ENCODE measurements at regions not wholly inside any gene's neighbourhood (a gene's known extent, or its start where the extent isn't known, plus 50 kb on each side); places are given as distances from the start of the nearest gene placed in this dataset.

DNA sequence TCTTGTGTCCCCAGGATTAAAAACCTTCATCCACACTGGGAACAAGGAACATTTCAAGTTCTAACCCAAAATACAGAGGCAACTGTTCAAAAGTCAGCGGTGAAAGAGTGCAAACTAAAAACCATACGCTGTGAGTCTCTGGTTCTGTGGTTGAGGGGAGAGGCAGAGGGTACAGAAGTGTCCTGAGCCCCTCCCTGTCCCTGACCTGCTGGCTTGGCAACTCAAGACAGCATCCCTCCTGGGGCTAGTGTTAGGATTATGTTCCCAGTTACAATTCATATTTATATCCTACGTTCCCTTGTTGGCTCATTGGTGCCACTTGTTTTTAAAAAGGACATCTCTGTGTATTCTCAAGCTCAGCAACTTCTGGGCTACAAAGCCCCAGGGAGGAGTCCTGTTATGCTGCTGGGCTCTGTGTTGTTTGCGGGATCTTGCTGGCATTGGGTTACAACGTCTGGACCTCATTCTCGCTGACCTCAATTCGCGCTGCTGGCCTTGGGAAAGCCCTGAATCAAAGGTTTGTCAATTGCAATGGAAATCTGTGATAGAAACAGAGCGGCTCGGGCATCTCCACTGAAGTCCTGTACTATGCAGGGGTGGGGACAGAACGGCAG lies 420.8 kb downstream of the FUT8 start:
- no peak for DNase-seq (ENCODE audit: low spot score)
- TF ChIP-seq CTCF (IDR thresholded peaks at IDR 0.05) = no peak
- no peaks in the 10 kb centered on the region for H3K9me3 Mint-ChIP-seq (ENCODE audit: low read depth)
- H3K4me1 Mint-ChIP-seq (ENCODE audit: low read depth) = no peaks in the 10 kb centered on the region
- no peak overlapping the region for H3K27ac Mint-ChIP-seq (ENCODE audit: unreplicated experiment)
- H3K36me3 Mint-ChIP-seq (ENCODE audit: low read depth) = peaks cover 1% of the 10 kb centered on the region
- no peak overlapping the region for H3K4me3 Mint-ChIP-seq (ENCODE audit: unreplicated experiment)
- H3K27me3 Mint-ChIP-seq (ENCODE audit: low read depth) = peaks cover 26% of the 10 kb centered on the region

GRCh38 chr14:65834051-65834450 lies 421.5 kb downstream of the FUT8 start:
- no peak for TF ChIP-seq CTCF (IDR thresholded peaks at IDR 0.05)
- DNase-seq (ENCODE audit: low spot score) = no peak
- Mint-ChIP-seq H3K27ac (ENCODE audit: unreplicated experiment) (no peak overlapping the region), H3K4me3 (ENCODE audit: unreplicated experiment) (no peak overlapping the region), H3K9me3 (ENCODE audit: low read depth) (no peaks in the 10 kb centered on the region), H3K4me1 (ENCODE audit: low read depth) (no peaks in the 10 kb centered on the region), H3K27me3 (ENCODE audit: low read depth) (peaks cover 25% of the 10 kb centered on the region), H3K36me3 (ENCODE audit: low read depth) (peaks cover 1% of the 10 kb centered on the region)

DNA sequence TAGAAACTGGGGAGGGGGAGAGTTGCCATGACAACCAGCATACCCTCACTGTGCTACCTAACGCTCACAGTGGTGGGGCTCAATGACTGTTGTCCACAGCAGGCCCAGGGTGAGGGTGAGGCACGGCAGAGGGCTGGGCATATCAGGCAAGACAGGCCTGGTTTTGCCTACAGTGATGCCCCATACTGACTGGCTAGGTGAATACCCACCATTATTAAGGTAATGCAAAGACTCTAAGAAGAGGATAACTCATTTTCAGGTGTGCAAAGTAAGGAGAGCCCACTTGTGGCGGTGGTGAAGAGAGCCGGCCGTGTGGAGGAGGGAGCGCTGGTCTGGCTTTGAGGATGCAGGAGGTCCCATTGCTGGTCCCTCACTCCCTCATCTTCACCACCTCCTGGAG lies 422.3 kb downstream of the FUT8 start:
- peaks cover 18% of the 10 kb centered on the region for H3K27me3 Mint-ChIP-seq (ENCODE audit: low read depth)
- TF ChIP-seq CTCF (IDR thresholded peaks at IDR 0.05) = no peak
- no peak for DNase-seq (ENCODE audit: low spot score)
- H3K4me3 Mint-ChIP-seq (ENCODE audit: unreplicated experiment) = no peak overlapping the region
- H3K27ac Mint-ChIP-seq (ENCODE audit: unreplicated experiment) = no peak overlapping the region
- no peaks in the 10 kb centered on the region for H3K9me3 Mint-ChIP-seq (ENCODE audit: low read depth)
- H3K4me1 Mint-ChIP-seq (ENCODE audit: low read depth) = no peaks in the 10 kb centered on the region
- peaks cover 1% of the 10 kb centered on the region for H3K36me3 Mint-ChIP-seq (ENCODE audit: low read depth)

DNA sequence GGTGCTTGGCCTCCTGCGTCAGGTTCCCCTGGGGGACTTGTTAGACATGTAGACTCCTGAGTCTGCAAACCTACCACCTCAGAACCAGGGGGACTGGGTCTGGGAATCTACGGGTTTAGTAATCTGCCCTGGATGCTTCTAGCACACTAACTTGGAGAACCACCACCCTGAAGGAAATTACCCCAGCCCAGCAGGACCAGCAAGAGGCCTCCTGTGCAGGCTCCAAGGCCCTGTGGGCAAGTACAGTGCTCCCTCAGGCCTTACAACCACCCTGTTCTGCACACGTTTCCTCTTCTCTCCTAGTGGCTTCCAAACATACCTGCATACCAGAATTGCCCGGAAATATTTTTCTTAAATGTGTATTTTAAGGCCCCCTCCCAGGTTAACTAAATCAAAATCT lies 423.0 kb downstream of the FUT8 start:
- no peak for TF ChIP-seq CTCF (IDR thresholded peaks at IDR 0.05)
- H3K9me3 Mint-ChIP-seq (ENCODE audit: low read depth) = no peaks in the 10 kb centered on the region
- H3K4me3 Mint-ChIP-seq (ENCODE audit: unreplicated experiment) = no peak overlapping the region
- H3K4me1 Mint-ChIP-seq (ENCODE audit: low read depth) = no peaks in the 10 kb centered on the region
- peaks cover 11% of the 10 kb centered on the region for H3K27me3 Mint-ChIP-seq (ENCODE audit: low read depth)
- DNase-seq (ENCODE audit: low spot score) = no peak
- no peaks in the 10 kb centered on the region for H3K36me3 Mint-ChIP-seq (ENCODE audit: low read depth)
- H3K27ac Mint-ChIP-seq (ENCODE audit: unreplicated experiment) = no peak overlapping the region

GRCh38 chr14:65838565-65838964 lies 426.0 kb downstream of the FUT8 start:
- DNase-seq (ENCODE audit: low spot score) = no peak
- H3K9me3 Mint-ChIP-seq (ENCODE audit: low read depth) = no peaks in the 10 kb centered on the region
- H3K27me3 Mint-ChIP-seq (ENCODE audit: low read depth) = peaks cover 19% of the 10 kb centered on the region
- H3K27ac Mint-ChIP-seq (ENCODE audit: unreplicated experiment) = no peak overlapping the region
- TF ChIP-seq CTCF (IDR thresholded peaks at IDR 0.05) = no peak
- no peak overlapping the region for H3K4me3 Mint-ChIP-seq (ENCODE audit: unreplicated experiment)
- H3K36me3 Mint-ChIP-seq (ENCODE audit: low read depth) = no peaks in the 10 kb centered on the region
- no peaks in the 10 kb centered on the region for H3K4me1 Mint-ChIP-seq (ENCODE audit: low read depth)

Measured in chondrocyte (in vitro differentiated cells).